Endothelial cell of hepatic sinusoid (primary cell): ENCODE measurements at regions not wholly inside any gene's neighbourhood (a gene's known extent, or its start where the extent isn't known, plus 50 kb on each side); places are given as distances from the start of the nearest gene placed in this dataset.

ENCODE experiments used
- in situ Hi-C: cut with HindIII; loops from 2 replicates; pipeline ENCODE4 v1.10.0; 2017; ENCODE audit warnings: low sequenced_read_pairs

DNA sequence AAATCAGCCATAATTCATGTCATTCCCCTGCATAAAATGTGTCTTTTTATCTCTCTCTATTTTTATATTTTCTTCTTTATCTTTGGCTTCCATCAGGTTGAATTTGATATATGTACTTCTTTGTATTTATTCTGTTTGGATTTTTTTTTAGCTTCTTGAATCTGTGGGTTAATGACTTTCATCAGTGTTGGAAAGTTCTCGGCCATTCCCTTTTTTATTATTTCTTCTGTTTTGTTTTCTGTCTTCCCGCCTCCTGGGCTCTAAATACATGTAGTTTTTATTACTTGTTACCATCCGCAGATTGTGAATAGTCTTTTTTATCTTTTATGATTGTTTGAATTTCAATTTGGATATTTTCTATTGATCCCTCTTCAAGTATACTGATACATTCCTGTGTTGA, 637.5 kb downstream of the NPHP4 start:
- in situ Hi-C loops: no loop called here

DNA sequence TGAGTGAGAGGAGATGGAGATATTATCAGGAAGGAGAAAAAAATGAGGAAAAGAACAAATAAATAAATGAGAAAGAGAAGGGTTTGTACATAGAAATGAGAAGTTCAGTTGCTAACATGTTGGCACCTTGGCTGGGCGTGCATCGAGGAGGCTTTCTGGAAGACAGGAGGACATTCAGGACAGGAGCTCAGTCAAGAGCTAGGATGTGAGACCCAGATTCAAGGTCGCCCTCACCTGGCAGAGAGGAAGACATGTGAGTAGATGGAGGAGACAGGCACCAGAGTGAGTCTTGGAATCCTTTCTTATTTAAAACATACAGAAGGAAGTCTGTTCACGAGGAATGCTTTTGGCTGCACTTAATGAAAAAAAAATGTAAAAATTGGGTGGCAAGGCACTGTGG, 640.9 kb downstream of the NPHP4 start:
- in situ Hi-C loops: no loop called here

DNA sequence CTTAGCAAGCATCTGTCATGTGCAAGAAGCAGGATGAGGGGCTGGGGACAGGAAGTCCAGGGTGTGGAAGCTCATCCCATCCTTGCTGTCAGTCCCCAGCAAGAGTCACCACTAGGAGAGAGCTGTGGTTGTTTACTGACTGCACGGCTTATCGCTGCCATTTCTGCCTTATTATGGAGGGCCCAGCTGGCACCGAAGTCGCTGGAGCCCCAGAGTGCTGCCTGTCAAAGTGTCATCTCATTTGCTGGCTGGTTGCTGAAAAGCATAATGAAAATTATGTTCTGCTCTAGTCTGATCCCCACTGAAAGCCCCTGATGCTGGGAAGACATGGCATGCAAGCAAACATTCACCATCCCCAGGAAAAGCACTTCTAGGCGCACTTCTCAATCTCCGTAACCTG, 642.7 kb downstream of the NPHP4 start:
- in situ Hi-C loops: no loop called here

DNA sequence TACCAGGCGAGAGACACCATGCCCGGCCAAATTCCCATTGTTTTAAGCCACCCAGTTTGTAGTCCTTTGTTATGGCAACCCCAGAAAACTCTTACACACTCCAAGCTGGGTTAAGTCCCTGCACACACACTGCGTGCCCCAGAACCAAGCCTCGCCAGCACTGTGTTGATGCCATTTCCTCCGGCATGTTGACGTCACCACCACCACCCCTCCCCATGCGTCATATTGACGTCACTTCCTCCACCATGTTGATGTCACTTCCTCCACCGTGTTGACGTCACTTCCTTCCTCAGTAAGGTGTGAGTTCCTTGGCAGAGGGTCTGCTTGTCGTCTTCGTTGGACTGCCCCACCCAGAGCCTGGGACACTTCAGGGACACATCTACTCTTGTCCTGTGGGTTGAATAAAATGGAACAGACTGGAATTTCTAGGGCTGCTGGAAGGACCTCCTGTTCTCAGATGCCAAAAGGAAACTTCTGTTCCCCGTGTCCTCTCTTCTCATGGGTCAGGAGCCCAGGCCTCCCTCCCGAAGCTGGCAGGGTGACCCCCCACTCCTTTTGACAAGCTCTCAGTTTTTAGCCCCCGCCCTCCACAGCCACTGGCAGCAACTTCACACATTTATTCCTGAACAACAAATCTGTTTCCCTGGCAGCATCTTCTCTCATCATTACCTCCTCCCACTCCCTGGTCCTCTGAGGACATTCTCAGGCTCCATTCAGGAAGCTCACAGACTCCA, 643.3 kb downstream of the NPHP4 start:
- in situ Hi-C loops: no loop called here

DNA sequence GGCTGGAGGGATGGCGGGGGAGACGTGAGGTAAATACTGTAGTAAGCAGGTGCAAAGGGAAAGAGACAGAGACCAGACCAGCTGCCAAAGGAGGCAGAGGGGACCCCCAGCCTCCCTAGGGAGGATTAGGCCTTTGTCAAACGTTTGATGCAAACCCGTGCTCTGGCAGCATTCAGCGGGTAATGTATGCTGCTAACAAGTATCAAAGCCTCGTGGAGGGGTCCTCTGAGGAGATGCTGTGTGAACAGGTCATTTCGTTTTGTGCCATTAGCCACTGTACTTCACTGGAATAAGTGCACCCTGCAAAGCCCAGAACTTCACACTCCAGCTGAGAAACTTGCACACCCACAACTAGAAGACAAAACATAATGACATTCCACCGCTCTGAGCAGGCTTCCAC, 644.5 kb downstream of the NPHP4 start:
- in situ Hi-C loops: no loop called here

DNA sequence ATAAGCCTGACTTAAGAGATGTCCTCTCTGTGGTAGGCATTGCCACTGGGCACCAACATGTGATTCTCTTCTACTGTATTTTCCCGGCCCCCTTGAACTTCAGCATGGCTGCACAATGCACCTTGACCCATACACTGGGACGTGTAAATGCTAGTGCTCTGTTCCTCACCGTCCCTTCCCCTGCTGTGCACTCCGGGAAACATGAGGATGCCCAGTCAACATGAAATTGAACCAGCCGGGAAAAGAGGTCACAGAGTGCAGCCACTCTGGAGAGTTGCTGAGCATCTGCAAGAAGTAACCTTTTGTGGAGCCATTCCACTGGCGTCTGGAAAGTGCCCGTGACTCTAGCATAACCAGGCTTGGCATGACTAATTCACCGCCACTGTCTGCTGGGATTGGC, 646.7 kb downstream of the NPHP4 start:
- in situ Hi-C loops: no loop called here

DNA sequence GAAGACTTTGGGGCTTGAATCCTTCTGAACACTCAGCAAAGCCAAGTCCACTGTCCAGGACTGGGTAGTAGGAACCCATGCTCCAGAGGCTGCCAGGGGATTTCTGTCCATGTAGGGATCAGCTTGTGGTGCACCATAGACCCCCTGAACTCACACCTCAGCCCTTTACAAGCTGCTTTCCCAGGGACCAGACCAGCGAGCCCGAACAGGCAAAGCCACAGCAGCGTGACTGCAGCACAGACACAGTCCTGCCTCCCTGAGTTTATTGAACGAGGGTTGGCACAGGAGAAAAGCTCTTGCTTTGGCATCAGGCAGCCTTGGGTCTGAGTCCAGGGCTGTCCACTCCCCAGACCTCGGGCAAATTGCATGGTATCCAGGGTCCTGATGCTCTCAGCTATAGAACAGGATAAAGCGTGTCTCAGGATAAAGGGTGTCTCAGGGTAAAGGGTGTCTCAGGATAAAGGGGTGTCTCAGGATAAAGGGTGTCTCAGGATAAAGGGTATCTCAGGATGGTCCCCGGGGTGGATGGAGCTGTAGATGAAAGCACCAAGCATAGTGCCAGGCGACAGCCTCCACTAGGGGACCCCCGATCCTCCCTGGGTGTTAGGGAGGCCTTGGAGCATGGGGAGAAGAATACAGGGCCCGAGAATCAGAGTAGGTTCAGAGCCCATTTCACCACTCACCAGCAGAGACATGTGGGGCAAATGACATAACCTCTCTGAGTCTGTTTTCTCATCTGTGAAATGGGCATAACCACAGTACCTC, 648.8 kb downstream of the NPHP4 start:
- in situ Hi-C loops: no loop called here

DNA sequence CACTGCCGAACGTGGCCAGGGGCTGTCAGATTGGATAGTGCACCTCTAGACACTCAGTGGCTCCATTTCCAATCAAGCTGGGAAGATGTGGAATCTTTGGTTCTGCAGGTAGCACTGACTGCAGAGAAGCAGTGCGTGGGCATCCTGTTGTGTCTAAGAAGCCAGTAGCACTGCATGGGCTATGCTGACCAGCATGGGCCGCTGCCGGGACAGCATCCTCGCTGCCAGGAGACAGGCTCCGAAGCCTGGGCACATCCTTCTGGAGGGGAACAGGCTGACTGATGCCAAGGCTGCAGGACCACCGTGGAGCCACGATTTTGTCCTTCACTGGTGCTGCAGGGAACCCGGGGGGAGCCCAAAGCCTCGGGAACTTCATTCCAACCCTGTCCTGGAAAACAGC, 649.4 kb downstream of the NPHP4 start:
- in situ Hi-C loops: no loop called here

DNA sequence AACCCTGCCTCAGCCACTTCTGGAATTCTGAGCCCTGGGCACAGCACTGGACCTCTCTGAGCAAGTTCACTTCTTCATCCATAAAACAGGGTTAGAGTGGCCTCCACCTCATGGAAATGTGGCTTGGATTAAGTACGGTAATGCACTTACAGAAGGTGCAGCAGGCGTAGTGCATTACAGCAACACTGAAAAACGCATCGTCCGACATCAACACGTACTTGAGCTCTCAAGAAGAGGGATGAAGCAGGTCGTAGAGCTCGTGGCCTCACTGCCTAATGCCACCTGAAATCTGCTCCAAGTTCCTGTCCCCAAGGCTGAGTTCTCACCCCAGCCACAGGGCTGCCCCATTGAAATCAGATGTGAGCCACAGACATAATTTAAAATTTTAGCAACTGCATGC, 650.1 kb downstream of the NPHP4 start:
- in situ Hi-C loops: no loop called here

DNA sequence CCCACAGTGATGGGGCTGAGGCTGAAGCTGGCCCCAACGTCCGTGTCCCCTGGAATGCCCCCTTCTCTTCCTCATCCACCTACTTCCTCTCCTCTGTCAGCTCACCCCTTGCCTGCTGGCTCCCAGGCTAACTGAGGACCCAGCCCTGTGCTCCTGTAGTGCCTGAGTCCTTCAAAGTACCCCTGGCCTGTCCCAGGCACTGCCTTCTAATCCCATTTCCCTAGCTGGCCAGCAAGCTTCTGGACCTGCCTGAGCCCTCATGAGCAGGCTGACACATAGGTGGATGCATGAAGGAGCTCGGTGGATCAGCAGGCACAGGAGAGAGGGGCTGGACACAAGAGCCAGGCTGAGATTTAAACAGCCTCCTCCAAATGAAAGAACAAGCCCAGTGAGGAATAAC, 650.8 kb downstream of the NPHP4 start:
- in situ Hi-C loops: no loop called here

DNA sequence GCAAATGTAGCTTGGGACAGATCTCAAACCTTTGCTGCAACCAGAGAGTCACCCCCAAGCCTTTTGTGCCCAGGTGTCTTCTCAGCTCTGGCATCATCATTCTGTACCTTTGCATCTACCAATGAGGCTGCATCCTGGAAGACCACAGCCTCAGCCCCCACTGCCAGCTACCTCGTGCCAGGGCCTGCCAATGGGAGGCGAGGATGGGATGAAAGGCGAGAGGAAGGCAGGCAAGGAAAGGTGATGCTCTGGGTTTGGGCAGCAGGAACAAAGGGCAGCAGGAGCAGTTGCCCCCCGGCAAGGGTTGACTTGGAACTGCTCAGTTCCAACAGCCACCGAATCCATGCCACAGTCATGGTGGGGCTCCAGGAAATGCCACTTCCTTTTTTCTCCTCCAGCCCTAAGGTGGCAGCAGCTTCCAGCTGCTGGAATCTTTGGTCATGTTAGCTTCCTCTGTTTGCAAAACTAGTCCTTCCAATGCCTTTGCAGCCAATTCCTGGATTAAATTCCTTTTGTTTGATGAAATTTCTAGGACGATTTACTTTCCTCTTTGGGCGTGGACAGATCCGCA, 651.6 kb downstream of the NPHP4 start:
- in situ Hi-C loops: no loop called here

DNA sequence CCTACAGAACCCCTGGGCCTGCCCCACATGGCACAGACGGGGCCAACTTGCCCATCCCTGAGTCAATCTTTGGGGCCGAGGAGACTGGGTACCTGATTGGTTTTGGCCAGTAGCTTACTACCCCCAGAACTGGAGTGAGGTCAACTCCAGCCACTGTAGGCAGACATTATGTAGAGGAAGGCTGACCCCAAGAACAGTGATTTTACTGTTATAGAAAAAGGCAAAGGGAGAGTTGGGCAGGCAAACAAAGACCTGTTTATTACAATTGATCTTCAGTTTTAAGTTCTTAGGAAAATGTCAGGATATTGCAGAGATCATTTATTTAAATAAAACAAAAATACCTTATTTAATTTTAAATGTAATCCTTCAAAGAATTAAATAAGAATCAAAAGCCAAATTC, 653.8 kb downstream of the NPHP4 start:
- in situ Hi-C loops: no loop called here

DNA sequence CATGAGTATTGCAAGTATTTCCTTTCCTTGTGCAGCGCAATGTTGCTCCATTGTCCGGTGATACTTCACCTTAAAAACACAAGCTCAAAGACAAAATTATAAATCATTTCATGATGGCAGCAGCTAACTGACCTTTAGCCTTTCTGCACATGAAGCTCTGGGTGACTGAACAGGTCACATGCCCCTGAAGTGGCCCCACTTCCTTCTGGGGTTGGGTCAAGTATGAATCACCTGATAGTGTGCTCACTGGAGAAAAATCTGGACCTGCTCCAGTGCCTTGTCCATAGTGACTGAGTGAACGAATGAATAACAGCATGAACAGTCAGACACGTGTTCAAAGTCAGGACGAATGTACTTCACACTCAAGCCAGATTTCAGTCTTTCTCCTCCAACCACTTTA, 658.9 kb downstream of the NPHP4 start:
- in situ Hi-C loops: no loop called here

DNA sequence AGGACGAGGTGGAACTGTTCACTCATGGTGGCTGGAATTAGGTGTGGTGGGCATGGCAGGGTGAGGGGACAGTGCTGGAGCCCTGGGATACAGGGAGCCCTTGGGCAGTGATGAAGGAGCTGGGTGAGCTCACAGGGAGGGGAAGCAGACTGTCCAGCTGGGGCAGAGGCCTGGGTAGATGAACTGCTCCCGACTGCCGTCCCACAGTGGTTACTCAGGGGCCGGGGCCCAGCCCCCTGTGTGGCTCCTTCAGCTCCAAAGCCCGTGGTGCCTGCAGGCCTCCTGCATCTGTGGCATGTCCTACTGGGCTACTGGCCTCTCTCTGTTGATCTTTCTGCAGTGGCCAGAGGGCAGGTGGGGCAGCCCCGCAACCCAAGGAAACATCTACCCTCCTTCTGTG, 661.1 kb downstream of the NPHP4 start:
- in situ Hi-C loops: no loop called here

DNA sequence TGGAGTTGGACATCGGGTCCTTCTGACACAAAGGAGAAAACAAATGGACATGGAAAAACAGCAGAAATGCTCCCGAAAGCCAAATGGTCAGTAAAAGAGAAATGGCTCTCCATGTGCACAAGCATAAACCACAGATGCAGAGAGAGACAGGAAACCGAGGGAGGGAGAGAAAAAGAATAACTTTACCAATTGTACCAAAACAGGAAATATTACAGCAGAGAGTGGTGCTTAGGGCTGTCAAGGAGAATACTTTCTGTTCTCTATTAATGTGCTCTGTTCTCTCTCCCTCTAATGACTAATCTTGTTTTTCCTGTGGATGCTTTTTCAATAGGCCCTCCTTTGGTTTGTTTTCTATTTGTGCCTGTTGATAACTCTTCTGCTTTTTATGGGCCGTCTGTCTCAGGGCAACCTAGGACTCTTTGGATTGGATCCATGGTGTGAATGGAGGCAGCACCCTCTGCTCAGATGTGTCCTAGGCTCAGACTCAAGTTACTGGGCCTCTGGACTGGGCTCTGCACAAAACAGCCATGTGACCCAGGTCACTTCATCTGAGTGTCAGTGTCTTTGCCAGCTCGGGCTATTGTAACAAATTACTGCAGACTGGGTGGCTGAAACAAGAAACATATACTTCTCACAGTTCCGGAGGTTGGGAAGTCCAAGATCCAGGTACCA, 663.0 kb downstream of the NPHP4 start:
- in situ Hi-C loops: no loop called here

DNA sequence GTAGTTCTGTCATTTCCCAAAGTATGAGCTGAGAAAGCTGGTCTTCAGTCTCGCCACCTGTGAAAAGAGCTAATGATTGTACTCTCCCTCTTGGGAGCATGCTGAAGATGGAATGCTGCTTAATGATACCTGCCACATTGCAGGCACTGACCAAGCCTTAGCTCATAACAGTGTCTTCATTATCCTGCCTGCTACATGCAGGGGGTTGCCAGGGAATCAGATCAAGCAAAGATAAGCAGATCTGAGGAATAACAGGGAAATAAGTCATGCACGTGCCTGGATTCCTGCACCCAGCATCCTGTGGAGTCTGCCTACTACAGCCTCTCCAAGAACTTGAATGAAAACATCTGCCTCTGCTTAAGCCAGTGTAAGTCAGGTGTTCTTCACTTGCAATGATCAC, 667.3 kb downstream of the NPHP4 start:
- in situ Hi-C loops: no loop called here

DNA sequence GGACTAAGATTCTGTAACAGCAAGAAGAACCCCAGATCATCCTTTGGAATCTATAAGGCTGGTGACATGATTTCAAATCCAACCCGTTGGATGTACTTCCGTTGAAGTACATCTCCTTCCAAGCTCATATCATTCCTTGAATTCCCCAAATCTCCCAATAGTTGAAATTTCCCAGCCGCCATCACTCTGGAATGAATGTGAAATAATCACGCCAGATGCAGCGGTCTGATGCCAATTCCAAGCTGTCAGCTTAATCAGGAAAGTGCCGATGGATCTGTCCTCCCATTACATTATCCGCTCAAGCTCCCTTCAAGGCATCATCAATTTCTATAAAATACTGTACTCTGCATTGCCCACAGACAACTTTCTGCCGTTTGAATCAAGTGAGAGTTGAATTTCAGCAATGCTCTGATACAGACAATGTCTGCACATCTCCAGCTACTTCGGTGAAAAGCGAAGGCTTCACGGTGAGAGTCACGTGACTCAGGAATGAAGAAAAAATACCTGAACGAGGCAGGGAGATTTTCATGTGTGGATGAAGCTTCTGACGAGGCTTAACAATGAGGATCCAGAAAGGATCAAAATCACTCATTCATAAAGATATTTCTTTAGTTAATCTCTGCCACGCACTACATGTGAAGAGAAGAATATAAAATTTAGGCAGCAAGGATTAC, 663.9 kb downstream of the AJAP1 start:
- in situ Hi-C loops: no loop called here

DNA sequence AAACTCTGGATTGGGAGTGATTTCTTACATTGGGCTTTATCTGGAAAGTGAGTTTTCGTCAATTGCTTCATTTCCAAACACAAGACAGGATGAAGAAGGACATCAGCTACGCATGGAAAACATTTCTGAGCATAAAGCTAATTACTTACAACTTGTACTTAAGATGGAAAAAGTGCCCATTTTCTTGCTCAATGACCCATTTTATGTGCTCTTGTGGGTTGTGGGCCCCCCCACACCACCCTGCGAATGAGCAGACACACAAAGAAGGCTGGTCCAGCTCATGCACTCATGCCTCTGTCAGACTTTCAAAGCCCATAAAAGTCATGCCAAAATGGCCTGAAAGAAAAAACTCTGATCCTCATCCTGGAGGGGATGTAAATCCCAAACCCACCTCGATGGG, 663.0 kb downstream of the AJAP1 start:
- in situ Hi-C loops: no loop called here

DNA sequence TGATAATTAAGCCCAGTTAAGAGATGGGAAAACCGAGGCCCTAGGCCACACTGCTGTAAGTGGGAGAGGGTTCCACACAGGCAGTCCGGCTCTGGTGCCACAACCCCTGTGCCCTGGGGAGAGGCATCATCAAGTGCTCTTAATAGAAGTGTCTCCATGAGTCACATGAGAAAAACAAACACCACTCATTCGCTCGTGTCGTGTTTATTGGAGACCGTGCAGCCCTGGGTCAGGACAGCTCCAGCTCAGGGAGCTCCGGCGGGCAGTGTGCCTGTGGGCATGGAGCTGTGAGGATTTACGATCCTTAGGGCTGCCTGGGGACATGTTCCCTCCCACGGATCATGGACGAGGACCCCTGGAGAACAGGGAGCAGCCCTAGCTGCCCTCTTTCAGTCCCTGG, 658.5 kb downstream of the AJAP1 start:
- in situ Hi-C loops: no loop called here

DNA sequence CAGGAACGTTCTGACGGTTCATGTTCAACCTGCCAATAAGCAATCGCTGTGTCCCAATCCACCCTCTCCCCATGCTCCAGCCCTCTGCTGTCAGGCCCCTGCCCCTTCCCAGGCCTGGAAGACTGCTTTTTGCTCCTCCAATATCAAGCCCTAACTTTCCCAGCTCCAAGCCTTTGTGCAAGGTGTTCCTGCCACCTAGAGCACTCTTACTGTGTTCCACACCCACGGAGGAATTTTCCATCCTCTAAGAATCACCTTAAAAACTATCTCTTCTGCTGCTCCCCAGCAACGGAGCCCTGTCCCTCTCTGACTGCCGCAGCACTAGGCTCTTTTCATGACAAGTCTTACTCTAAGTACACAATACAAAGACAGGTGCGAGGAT, 657.9 kb downstream of the AJAP1 start:
- in situ Hi-C loops: no loop called here

DNA sequence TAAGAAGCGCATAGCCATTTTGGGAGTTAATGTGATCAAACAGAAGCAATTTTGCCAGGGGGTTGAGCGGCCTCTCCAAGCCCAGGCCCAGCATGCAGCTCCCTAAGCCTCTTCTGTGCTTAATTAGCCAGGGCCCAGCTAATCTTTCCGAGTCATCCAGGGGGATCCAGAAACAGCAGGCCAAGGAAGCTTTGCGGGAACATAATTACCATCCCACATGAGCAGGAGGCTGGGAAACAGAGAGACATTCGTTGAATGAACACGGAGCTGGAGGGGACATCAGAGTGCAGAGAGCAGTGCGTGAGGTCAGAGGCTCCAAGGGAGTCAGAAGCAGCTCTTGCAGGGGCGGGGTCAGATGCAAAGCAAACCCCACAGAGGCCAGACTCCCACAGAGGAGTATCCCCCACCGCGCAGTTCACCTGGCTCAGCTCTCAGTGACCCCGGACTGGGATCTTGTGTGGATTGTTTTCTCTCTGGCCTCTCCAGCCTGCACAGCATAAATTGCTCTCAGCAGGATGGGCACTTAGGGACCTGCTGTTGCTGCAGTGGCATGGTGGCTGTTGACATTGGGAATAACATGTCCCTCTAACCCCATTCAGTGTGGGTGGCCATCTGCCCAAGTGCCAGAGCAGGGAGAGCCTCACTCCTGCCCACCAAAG, 657.4 kb downstream of the AJAP1 start:
- in situ Hi-C loops: no loop called here
